OCI-LY7 (cell line): ENCODE measurements at regions not wholly inside any gene's neighbourhood (a gene's known extent, or its start where the extent isn't known, plus 50 kb on each side); places are given as distances from the start of the nearest gene placed in this dataset.

Experiments
- BruUV-seq: library from RNA; stranded (reverse); fragments of 400-500 nt; replicated peaks from 2 replicates; lab custom pipeline; 2021; lab: Mats Ljungman, UMichigan
- CTCF ChIA-PET: fragments of 300-600 bp; sonication (Branson Sonifier 250); formaldehyde crosslinking; loops from one replicate; lab custom pipeline; 2022; ENCODE audit warnings: antibody characterized with exemption; ENCODE audit not compliant: unreplicated experiment; lab: Charles Lee
- POLR2A ChIA-PET: fragments of 300-600 bp; sonication (Branson Sonifier 250); formaldehyde crosslinking; loops from one replicate; lab custom pipeline; 2022; ENCODE audit warnings: antibody characterized with exemption; lab: Charles Lee
- DNase-seq: peaks from one replicate; pipeline ENCODE4 v3.0.0-alpha.2; 2015; ENCODE audit warnings: low spot score
- H2AFZ ChIP-seq: fragments of 200-600 bp; sonication (generic), shearing (Covaris generic); 2 replicates; pipeline ENCODE4 v1.6.1; 2014; ENCODE audit warnings: mild to moderate bottlenecking, antibody characterized with exemption, low read length, moderate library complexity
- H3K27ac ChIP-seq: fragments of 200-600 bp; sonication (generic); 2 replicates; pipeline ENCODE4 v1.5.1; 2014; ENCODE audit warnings: mixed run types, low read depth, mild to moderate bottlenecking, moderate library complexity, low read length, inconsistent platforms; ENCODE audit not compliant: poor library complexity, severe bottlenecking
- H3K36me3 ChIP-seq: fragments of 200-600 bp; sonication (generic); 2 replicates; pipeline ENCODE4 v1.6.1; 2014; ENCODE audit warnings: mild to moderate bottlenecking, antibody characterized with exemption, low read length, moderate library complexity, mixed read lengths; ENCODE audit not compliant: insufficient read depth
- H3K4me1 ChIP-seq: fragments of 200-600 bp; sonication (generic); 2 replicates; pipeline ENCODE4 v1.5.1; 2014; ENCODE audit warnings: mild to moderate bottlenecking, low read length; ENCODE audit not compliant: insufficient read depth, poor library complexity, severe bottlenecking
- H3K4me2 ChIP-seq: fragments of 200-600 bp; sonication (generic); 2 replicates; pipeline ENCODE4 v1.6.1; 2014; ENCODE audit warnings: mild to moderate bottlenecking, low read length
- H3K4me3 ChIP-seq: fragments of 200-600 bp; sonication (generic); 2 replicates; pipeline ENCODE4 v1.5.1; 2014; ENCODE audit warnings: mild to moderate bottlenecking, low read depth, low read length; ENCODE audit not compliant: poor library complexity, severe bottlenecking
- H3K79me2 ChIP-seq: fragments of 200-600 bp; sonication (generic); 2 replicates; pipeline ENCODE4 v1.6.1; 2016; ENCODE audit warnings: low read depth, mild to moderate bottlenecking, low read length, moderate library complexity, mixed read lengths; ENCODE audit not compliant: insufficient read depth
- H3K9me2 ChIP-seq: fragments of 200-600 bp; sonication (generic); 2 replicates; pipeline ENCODE4 v1.6.1; 2016; ENCODE audit warnings: mild to moderate bottlenecking, low read length, mixed read lengths; ENCODE audit not compliant: insufficient read depth
- H3K9me3 ChIP-seq: fragments of 200-600 bp; sonication (generic); 2 replicates; pipeline ENCODE4 v1.6.1; 2014; ENCODE audit warnings: mild to moderate bottlenecking, mixed run types, low read length, mixed read lengths
- H4K20me1 ChIP-seq: fragments of 200-600 bp; sonication (generic); 2 replicates; pipeline ENCODE4 v1.6.1; 2014; ENCODE audit warnings: mild to moderate bottlenecking, antibody characterized with exemption, low read length, moderate library complexity, mixed read lengths; ENCODE audit not compliant: insufficient read depth
- CTCF ChIP-seq: fragments of 200-600 bp; sonication (generic); conservative IDR thresholded peaks from 2 replicates; pipeline ENCODE4 v1.5.1; 2014; ENCODE audit warnings: mild to moderate bottlenecking, antibody characterized with exemption, low read length, moderate library complexity, mixed read lengths
- EZH2phosphoT487 ChIP-seq: fragments of 200-600 bp; sonication (generic); IDR thresholded peaks from 2 replicates; pipeline ENCODE4 v1.6.1; 2018; ENCODE audit warnings: low read depth, borderline replicate concordance, mild to moderate bottlenecking, mixed run types, antibody characterized with exemption, low read length, moderate library complexity, mixed read lengths
- intact Hi-C: fragments of 100-400 bp; cut with micrococcal nuclease; formaldehyde crosslinking; loops from one replicate; pipeline ENCODE4 v1.10.0; 2022; ENCODE audit not compliant: unreplicated experiment

GRCh38 chr2:19540739-19541525 is 182.5 kb upstream of the OSR1 start:
- ChIA-PET POLR2A (interaction anchor here (0.5 kb wide), 1 partner anchor 30 kb away, joined by 4 read pairs; no protein-coding TSS in a partner anchor), CTCF (no interaction called here)
- H3K27ac ChIP-seq: no peak overlapping the region
- H3K4me2 ChIP-seq: no peak overlapping the region
- TF ChIP-seq EZH2phosphoT487 (no peak), CTCF (no peak)
- H3K79me2 ChIP-seq: no peaks in the 10 kb centered on the region
- BruUV-seq: no TSS peak
- DNase-seq: no peak
- no peaks in the 10 kb centered on the region for H3K36me3 ChIP-seq
- intact Hi-C loops: no loop called here
- H3K4me3 ChIP-seq: no peak overlapping the region
- H4K20me1 ChIP-seq: no peaks in the 10 kb centered on the region
- H3K4me1 ChIP-seq: no peaks in the 10 kb centered on the region
- H2AFZ ChIP-seq: no peak overlapping the region
- H3K9me2 ChIP-seq: no peaks in the 10 kb centered on the region
- H3K9me3 ChIP-seq: no peaks in the 10 kb centered on the region

- Histone ChIP-seq H3K9me3 (no peaks in the 10 kb centered on the region), H2AFZ (no peak overlapping the region), H4K20me1 (no peaks in the 10 kb centered on the region), H3K4me2 (no peak overlapping the region), H3K27ac (no peak overlapping the region), H3K4me1 (no peaks in the 10 kb centered on the region), H3K36me3 (no peaks in the 10 kb centered on the region), H3K79me2 (no peaks in the 10 kb centered on the region), H3K4me3 (no peak overlapping the region), H3K9me2 (no peaks in the 10 kb centered on the region)
- TF ChIP-seq CTCF: no peak
- no peak for TF ChIP-seq EZH2phosphoT487
- ChIA-PET CTCF (interaction anchor here (0.6 kb wide), 1 partner anchor 129 kb away, joined by 3 read pairs; no protein-coding TSS in a partner anchor), POLR2A (no interaction called here)
- DNase-seq: no peak
- no TSS peak for BruUV-seq
- intact Hi-C loops: no loop called here
Observed at GRCh38 chr2:19538411-19538963, 180.1 kb upstream of the OSR1 start.

GRCh38 chr2:19536136-19536535 is 177.7 kb upstream of the OSR1 start:
- no peaks in the 10 kb centered on the region for H3K9me2 ChIP-seq
- TF ChIP-seq EZH2phosphoT487 (no peak), CTCF (no peak)
- H3K27ac ChIP-seq: no peak overlapping the region
- CTCF ChIA-PET: no interaction called here
- H4K20me1 ChIP-seq: no peaks in the 10 kb centered on the region
- H3K79me2 ChIP-seq: no peaks in the 10 kb centered on the region
- intact Hi-C loops: no loop called here
- no peaks in the 10 kb centered on the region for H3K36me3 ChIP-seq
- H2AFZ ChIP-seq: no peak overlapping the region
- no TSS peak for BruUV-seq
- no peak for DNase-seq
- H3K4me3 ChIP-seq: no peak overlapping the region
- POLR2A ChIA-PET: no interaction called here
- H3K4me1 ChIP-seq: no peaks in the 10 kb centered on the region
- no peak overlapping the region for H3K4me2 ChIP-seq
- H3K9me3 ChIP-seq: no peaks in the 10 kb centered on the region
